Liver (tissue), 3 donors: ENCODE measurements at regions not wholly inside any gene's neighbourhood (a gene's known extent, or its start where the extent isn't known, plus 50 kb on each side); places are given as distances from the start of the nearest gene placed in this dataset.

Source experiments
- GABPA ChIP-seq, 2 donors: IDR thresholded peaks in 1 of 2; conservative IDR thresholded peaks in 1 of 2; 2 replicates each; pipeline ENCODE4 v1.6.1; 2016; ENCODE audit warnings: antibody characterized with exemption in 2 of 2, mild to moderate bottlenecking in 1 of 2, moderate library complexity in 1 of 2
- RAD21 ChIP-seq, 2 donors: IDR thresholded peaks; 2 replicates each; pipeline ENCODE4 v1.6.1; 2016; ENCODE audit warnings: antibody characterized with exemption in 2 of 2, mild to moderate bottlenecking in 2 of 2
- SP1 ChIP-seq: IDR thresholded peaks from 2 replicates; pipeline ENCODE4 v1.6.1; 2018; ENCODE audit warnings: antibody characterized with exemption, mild to moderate bottlenecking
- TAF1 ChIP-seq: conservative IDR thresholded peaks from 2 replicates; pipeline ENCODE4 v1.6.1; 2016; ENCODE audit warnings: antibody characterized with exemption, mild to moderate bottlenecking
- YY1 ChIP-seq: IDR thresholded peaks from 2 replicates; pipeline ENCODE4 v1.6.1; 2016; ENCODE audit warnings: antibody characterized with exemption, mild to moderate bottlenecking
- TF ChIP-seq, protein P1 (sequence below): fragments of 150-350 bp; IDR thresholded peaks from 2 replicates; pipeline ENCODE4 v1.5.1; 2017; ENCODE audit warnings: improper control_type of control experiment, low read depth, low read length; ENCODE audit not compliant: missing input control
- TF ChIP-seq, protein P2 (sequence below): IDR thresholded peaks from 2 replicates; pipeline ENCODE4 v1.6.1; 2016; ENCODE audit warnings: antibody characterized with exemption
- TF ChIP-seq, protein P3 (sequence below): IDR thresholded peaks from 2 replicates; pipeline ENCODE4 v1.6.1; 2016; ENCODE audit warnings: antibody characterized with exemption, mild to moderate bottlenecking
- TF ChIP-seq, protein P4 (sequence below): IDR thresholded peaks from 2 replicates; pipeline ENCODE4 v1.6.1; 2016; ENCODE audit warnings: antibody characterized with exemption
- donor health status: healthy.
- donor health status: healthy.

DNA sequence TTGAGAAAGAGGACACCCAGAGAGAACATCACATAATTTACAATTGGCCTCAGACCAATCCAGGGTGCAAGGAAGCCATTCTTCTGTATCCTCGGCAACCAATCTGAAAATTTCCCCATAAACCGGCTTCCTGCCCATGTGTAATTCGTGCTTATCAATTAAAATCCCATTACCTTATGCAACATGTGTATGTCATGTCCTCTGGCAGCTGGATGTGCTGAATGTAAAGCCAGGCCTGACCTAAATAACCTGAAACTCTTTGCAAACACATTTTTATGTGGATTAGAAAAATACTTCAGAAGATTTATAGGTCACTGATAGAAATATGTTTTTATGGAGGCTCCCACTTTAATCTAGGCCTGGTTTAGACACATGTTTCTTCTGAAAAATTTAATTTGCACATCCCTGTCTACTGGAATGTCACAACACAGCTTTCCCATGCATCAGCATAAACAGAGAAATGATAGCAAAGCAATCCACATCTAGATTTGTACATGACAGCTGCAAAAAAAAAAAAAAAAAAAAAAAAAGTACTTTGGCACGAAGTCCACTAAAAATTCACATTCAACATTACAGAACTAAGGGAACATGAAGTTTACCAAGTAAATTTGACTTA, 69.4 kb upstream of the SAMSN1 start:
- TF ChIP-seq, protein P1, sequence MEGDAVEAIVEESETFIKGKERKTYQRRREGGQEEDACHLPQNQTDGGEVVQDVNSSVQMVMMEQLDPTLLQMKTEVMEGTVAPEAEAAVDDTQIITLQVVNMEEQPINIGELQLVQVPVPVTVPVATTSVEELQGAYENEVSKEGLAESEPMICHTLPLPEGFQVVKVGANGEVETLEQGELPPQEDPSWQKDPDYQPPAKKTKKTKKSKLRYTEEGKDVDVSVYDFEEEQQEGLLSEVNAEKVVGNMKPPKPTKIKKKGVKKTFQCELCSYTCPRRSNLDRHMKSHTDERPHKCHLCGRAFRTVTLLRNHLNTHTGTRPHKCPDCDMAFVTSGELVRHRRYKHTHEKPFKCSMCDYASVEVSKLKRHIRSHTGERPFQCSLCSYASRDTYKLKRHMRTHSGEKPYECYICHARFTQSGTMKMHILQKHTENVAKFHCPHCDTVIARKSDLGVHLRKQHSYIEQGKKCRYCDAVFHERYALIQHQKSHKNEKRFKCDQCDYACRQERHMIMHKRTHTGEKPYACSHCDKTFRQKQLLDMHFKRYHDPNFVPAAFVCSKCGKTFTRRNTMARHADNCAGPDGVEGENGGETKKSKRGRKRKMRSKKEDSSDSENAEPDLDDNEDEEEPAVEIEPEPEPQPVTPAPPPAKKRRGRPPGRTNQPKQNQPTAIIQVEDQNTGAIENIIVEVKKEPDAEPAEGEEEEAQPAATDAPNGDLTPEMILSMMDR: no peak
- TF ChIP-seq YY1: no peak
- no peak for TF ChIP-seq RAD21 (IDR thresholded peaks at IDR 0.05)
- TF ChIP-seq TAF1: no peak
- no peak for TF ChIP-seq SP1
- TF ChIP-seq, protein P2, sequence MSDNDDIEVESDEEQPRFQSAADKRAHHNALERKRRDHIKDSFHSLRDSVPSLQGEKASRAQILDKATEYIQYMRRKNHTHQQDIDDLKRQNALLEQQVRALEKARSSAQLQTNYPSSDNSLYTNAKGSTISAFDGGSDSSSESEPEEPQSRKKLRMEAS: no peak
- no peak for TF ChIP-seq GABPA (IDR thresholded peaks at IDR 0.05 in 1 of 2, conservative IDR thresholded peaks at IDR 0.05 in 1 of 2)
- TF ChIP-seq, protein P3, sequence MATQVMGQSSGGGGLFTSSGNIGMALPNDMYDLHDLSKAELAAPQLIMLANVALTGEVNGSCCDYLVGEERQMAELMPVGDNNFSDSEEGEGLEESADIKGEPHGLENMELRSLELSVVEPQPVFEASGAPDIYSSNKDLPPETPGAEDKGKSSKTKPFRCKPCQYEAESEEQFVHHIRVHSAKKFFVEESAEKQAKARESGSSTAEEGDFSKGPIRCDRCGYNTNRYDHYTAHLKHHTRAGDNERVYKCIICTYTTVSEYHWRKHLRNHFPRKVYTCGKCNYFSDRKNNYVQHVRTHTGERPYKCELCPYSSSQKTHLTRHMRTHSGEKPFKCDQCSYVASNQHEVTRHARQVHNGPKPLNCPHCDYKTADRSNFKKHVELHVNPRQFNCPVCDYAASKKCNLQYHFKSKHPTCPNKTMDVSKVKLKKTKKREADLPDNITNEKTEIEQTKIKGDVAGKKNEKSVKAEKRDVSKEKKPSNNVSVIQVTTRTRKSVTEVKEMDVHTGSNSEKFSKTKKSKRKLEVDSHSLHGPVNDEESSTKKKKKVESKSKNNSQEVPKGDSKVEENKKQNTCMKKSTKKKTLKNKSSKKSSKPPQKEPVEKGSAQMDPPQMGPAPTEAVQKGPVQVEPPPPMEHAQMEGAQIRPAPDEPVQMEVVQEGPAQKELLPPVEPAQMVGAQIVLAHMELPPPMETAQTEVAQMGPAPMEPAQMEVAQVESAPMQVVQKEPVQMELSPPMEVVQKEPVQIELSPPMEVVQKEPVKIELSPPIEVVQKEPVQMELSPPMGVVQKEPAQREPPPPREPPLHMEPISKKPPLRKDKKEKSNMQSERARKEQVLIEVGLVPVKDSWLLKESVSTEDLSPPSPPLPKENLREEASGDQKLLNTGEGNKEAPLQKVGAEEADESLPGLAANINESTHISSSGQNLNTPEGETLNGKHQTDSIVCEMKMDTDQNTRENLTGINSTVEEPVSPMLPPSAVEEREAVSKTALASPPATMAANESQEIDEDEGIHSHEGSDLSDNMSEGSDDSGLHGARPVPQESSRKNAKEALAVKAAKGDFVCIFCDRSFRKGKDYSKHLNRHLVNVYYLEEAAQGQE: no peak
- TF ChIP-seq, protein P4, sequence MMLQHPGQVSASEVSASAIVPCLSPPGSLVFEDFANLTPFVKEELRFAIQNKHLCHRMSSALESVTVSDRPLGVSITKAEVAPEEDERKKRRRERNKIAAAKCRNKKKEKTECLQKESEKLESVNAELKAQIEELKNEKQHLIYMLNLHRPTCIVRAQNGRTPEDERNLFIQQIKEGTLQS: no peak
